ENCODE measurements at regions not wholly inside any gene's neighbourhood (a gene's known extent, or its start where the extent isn't known, plus 50 kb on each side); places are given as distances from the start of the nearest gene placed in this dataset.
A peak's percentile ranks its signal among the peaks of the same experiment; 100 is the strongest.
"Not testable (repeated sequence)": the region's sequence is repeated elsewhere in the genome, so short reads cannot be mapped to it uniquely, and the experiment has no call there.

DNA sequence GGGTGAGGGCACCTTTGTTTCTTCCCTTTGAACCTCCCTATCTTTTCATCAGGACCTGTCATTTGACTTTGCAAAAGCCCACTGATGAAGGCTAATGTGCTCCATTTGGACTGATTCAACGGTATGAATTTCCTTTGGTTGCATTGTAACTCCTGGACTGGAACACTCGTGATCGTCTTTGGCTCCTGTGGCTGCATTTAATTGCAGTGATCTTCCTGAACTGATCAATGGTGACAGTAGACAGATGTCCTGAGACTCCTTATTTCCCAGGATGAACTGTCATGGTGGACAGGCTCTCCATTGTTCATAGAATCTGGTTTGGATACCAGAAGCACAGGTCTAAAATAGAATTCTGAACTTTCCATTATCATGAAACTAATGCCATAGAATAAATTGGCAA, 224.8 kb upstream of the GAP43 start:
- DNase-seq, result no peak

DNA sequence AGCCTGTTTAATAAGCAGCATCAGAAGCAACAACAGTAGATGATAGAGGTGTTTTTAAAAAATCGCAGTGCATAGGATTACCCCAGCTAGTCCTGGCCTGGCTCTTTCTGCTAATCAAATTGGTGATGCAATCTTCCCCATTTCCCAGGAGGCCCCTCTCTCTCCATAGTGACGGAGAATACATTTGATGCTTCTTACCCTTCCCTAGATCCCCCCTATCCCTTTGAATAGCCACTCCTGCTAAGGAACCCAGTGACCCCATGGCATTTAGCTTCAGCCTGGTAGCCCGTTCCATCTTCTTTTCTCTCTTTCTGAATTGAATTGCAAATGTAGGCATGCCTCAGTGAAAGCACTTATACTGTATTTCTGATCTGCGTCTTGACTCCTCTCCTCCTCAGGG, 223.6 kb upstream of the GAP43 start:
- no peak for DNase-seq

DNA sequence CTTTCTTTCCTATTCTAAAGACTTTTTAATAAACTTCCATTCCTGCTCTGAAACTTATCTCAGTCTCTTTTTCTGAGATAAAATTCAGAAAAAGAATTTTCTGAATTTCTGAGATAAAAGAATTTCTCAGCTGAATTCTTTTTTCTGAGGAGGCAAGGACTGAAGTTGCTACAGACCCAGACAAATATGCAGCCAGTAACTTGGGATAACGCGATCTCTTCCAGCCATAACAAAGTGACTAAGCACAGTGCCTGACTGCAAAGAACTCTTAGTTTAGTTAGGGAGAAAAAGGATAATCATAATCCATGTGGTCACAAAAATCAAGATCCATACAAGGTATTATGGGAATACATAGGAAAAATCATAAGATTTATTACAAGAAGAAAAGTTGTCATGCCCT, 222.0 kb upstream of the GAP43 start:
- DNase-seq, result no peak

DNA sequence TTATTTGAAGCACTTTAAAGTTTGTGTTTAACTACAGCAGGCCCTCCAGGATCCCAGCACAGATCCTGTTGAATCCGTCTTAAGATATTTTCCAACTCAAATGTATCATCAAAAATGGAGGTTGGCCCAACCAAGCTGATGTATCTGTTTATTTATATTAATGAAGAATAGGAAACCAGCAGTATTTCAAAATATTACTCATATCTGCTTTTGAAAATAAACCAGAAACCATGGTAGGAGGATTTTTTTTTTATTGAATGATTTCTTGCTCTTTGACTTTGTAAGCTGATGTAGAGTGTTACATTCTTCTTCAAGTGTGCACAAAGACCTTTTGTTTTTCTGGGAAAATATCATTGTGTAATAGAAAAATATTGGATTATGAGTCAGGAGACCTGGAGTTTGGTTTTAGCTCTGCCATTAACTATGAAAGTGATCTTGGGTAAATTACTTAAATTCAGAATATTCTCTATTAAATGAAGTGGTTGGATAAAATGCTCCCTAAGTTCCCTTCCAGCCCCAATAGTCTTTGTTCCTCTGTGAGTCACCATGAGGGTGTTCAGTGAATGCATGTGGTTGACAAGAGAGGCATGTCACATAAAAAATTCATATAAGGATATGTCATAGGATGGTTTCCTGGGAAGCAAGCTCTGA, 221.3 kb upstream of the GAP43 start:
- DNase-seq, result no peak

DNA sequence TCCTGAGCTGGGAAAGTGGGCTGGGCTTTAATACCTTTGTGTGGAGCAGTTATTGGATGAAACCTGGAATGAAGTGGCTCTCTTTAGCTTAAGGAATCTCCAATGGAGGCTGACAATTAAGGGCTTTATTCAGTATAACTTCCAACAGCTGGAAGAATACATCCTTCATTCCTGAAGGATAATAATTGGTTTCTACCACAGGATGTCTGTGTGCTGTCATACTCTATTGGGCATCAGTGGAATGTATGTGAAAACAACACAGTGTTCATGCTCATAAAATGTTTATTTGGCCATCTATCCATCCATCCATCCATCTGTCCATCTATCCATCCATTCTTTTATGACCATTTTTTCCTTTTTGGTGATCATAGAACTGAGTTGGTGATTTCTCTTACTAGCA, 220.7 kb upstream of the GAP43 start:
- no peak for DNase-seq

DNA sequence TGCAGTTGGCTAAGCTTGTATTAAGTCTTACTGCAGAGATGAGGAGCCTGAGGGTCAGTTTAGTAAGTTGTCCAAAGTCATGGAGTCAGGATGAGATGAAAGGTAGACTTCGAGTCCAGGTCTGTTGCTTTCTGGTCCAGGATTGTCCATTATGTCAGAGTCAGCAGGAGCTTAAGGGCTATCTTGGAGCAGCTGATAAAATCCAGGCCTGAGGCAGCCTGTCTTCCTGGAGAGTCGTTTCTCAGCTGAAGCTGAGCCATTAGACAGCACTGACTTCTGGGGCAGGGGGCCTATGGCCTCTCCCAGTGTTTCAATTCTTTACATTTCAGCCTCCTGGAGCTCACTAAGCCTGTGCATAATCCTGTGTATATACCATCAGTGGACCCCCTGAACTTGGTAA, 219.5 kb upstream of the GAP43 start:
- no peak for DNase-seq

DNA sequence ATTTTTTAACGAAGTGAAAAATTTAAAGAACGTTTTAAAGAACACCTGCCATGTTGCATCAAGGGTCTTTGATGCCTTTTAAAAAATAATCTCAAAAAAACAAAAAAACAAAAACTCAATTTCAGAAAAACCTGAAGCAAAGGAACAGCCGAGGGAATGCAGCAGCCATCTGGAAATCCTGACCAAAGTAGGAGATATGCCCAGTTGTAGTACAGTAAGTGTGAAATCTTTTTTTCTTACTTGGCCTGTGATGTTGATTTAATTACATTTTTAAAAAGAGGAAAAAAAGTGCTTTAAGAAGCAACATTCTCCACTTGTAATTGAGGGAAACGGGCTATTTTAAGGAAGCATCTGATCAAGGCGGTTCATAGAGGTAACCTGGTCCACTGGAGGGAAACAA, 213.7 kb upstream of the GAP43 start:
- DNase-seq, result no peak

DNA sequence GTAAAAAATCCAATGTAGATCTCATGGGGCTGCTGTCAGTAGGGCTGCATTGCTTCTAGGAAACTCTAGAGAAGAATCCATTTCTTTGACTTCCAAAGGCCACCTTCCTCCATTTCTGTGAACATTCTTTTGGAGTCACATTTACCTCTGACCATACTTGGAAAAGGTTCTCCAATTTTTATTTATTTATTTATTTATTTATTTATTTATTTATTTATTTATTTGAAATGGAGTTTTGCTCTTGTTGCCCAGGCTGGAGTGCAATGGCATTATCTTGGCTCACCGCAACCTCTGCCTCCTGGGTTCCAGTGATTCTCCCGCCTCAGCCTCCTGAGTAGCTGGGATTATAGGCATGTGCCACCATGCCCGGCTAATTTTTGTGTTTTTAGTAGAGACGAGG, 208.7 kb upstream of the GAP43 start:
- not testable (repeated sequence) for DNase-seq

DNA sequence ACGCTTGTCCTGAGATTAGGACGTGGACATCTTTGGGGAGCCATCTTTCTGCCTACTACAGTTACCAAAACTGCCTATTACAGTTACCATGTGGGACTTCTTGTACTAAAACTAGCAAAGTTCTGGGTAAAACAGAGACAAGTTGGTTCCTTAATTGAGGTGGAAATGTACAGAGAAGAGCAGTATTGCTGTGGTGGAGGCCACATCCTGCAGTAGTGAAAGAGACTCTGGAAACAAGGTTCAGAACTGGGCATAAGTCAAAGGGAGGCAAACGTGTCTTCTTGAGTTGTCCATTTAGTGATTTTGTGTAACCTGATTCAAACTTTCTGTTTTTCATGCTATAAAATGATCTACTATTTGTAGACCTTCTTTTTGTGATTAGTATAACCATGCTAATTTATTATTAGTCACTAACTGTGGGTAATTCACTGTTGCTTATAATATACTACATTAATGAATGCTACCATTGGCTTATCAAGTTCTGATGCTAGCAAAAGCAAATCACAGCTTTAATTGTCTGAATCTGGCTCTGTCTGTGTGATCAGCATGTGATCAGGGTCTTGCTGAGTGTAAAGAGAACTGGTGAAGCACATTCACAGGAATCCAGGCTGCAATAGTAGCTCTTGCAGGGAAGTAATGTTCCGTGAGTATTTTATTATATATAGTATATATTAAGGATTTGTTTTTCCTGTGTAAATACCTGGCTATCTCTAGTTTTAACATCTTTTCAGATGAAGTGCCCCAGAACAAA, 207.9 kb upstream of the GAP43 start:
- no peak for DNase-seq

DNA sequence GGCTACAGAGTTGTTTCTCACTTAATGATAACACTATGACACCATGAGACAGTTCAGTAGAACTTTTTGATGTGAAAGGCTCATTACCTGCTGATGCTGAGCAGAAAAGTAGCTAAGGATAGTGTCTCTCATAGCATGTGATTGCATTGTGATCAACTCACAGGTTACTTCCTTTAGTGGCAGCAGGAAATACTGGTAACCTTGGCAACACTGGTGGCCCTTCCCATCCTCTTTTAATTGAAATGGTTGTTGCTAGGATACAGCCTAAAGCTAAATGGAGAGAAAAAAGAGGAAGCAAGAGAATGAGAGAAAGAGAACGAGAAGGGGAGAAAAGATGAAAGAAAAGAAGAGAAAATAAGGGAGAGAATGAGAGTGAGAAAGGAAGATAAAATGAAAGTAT, 204.7 kb upstream of the GAP43 start:
- DNase-seq, result no peak

DNA sequence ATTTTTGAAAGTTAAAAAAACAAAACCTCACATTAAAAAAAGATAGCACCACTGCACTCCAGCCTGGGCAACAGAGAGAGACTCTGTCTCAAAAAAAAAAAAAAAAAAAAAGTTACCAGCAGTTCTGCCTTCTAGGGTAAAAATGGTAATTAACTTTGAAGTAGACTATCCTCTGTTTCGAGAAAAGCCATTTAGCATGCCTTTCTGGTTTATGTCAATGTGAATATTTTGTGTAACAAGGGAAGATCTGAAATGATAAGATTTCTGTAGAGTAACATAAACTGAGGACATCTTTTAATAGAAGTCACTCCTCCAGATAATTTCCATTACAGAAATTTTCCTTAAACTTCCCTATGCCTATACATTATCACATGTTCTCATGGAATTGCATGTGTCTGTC, 203.2 kb upstream of the GAP43 start:
- DNase-seq, result no peak

DNA sequence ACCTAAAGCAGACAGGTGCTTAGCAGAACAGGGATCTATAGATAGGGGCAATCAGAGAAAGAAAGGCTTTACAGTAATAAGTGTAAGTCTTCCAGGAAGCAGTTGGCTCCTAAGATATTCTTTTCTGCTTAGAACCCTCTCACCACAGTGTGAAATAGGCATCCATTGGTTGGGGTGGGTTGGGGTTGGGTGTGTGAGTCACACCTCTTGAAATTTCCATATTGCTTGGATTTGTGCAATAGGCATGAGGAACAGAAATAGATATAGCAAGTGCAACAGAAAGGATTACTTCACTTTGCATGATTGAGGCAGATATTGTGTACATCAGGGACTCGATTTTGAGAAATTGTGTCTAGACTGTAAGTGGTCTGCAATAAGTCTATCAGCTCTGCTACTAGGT, 200.1 kb upstream of the GAP43 start:
- DNase-seq, result no peak

DNA sequence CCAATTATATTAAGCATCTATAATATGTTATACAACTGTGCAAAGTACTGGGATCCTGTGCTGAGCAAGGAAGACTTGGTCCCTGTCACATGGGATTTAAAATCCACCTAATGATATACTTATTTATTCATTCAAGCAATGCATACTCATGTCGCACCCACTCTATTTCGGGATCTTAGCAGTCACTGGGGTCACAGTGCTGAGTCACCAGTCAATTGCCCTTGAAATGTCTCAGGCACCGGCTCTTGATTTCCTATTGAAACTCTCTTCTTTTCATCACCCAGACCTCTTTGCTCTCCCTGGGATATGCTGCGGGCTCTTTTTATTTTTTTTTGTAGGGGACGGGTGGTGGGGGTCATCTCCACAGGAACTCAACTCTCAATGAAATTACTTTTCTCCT, 194.5 kb upstream of the GAP43 start:
- DNase-seq, result no peak

DNA sequence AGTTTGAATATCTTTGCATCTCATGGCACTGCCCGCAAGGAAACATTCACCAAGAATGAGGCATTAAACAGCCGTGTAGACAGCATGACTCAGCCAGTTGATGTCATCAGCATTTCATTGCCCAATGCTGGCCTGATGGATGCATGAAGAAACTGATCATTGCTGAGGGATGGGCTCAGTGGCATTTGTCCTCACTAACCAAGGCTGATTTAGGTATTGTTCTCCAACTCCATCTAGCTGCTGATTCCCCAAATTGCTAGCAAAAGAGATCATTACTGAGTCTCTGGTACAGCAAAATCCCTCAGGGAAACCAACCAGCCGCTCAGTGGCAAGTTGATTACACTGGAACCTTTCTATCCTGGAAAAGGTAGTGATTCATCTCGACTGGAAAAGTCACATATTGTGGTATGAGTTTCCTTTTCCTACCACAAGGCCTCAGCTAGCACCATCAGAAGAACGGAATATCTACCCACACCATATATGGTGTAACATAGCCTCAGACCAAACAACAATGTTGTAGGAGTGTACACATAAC, 186.5 kb upstream of the GAP43 start:
- DNase-seq, result peak; percentile 75

DNA sequence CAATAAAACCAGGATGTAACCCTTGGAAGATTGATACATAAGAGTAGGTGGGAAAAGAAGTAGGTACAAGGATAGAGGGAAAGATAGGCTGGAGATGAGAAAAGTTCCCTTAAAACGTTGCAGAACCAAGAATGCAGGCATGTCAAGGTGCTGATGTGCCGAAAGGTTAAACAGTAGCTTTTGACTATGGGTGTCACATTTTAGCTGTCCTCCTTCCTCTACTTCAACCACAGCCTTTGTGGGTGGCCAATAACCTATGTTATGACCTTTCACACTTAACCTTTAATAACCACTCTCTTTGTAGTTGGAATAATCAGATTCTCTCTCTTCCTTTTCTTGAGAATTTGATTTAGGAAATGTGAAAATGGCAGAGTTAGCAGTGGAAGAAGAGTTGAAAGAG, 184.5 kb upstream of the GAP43 start:
- no peak for DNase-seq

DNA sequence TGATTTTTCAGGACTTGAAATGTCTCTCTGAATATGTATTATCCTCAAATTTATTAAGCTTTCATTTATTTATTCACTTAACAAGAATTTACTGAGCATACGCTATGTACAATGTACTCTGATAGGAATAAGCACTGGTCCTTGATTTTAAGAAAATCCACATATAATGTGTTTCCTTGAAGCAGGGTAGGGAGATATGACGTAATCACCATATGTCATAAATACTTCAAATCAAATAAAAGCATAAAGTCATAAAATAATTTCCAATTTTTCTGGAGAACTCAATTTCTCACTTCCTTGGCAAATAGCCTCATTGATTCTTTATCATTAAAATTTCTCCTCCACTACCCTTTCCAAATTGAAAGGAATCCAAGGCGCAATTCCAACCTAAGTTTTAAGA, 177.8 kb upstream of the GAP43 start:
- no peak for DNase-seq

DNA sequence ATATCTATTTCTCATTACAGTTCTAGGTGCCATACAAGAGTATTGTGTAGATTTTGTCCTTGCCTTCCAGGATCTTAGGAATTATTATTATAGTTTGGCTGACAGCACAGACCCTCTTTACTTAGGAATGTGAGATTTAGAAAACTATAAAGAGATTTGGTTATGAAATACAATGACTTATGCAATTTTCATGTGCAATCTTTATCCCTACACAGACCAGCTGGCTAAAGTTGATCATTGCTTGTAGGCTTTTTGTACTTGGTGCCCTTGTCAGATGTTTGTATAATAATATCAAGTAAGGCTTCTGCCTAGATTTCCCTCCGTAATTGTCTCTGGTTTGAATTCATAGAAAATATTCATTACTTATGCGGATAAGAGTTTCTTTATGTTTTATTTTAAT, 174.5 kb upstream of the GAP43 start:
- DNase-seq, result no peak

DNA sequence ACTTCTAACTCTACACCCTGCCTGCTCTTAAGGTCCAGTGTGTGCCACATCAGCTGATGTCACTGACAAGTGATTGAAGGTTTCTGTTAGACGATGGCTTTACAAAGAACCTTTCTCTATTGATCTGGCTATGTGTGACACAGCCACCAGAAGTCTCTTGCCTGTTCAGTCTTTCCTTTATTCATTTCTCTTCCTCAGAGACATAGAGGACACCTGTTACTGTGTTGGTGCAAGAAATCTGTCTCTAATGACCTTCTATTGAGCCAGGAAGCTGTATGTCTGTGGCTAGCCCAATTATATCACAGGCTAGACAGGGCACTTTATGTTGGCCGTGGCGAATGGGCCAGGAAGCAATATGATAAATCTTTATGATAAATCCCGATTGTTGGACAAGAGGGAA, 173.3 kb upstream of the GAP43 start:
- no peak for DNase-seq

DNA sequence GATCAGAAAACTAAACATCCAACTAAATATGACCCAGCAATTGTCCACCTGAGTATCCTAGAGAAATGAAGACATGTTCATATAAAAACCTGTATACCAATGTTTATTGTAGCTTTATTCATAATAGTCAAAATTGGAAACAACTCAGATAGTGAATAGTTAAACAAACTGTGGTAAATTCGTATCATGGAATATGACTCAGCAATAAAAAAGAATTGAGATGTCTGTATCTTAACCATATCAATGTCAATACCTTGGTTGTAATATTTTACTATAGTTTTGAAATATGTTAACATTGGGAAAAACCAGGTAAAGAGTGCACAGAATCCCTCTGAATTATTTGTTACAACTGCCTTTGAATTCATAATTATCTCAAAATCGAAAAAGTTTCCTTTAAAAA, 159.3 kb upstream of the GAP43 start:
- no peak for DNase-seq

DNA sequence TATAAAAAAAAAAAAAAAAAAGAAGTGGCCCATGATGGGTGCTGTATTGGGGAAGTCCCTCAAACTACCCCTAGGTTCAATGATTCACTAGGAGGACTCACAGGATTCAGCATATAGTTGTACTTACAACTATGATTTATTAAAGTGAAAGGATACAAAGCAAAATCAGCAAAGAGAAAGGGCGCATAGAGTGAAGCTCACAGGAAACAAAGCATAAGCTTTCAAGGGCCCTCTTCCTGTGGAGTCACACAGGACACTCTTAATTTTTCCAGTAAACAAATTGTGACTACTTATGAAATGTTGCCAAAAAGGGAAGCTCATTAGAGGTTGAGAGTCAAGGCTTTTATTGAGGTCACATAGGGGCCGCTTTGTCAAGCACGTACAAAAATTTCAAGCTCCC, 153.7 kb upstream of the GAP43 start:
- DNase-seq, result no peak

DNA sequence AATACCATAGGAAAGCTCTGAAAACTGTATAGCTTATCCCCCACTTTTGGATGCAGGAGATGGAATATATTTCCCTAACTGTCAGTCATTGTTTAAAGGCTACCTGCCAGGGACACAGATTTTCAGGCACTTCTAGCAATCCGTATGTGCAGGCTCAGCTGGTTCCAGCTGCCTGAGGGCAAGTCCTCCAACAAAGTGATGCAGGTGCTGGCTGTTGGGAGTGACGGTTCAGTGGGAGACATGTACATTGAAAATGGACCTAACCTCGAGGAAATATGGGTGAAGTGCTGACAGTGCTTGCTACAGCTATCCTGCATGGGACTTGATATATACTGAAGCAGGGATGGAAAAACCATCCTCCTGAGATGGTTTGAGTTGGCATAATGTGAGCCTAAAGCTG, 153.1 kb upstream of the GAP43 start:
- DNase-seq, result no peak

DNA sequence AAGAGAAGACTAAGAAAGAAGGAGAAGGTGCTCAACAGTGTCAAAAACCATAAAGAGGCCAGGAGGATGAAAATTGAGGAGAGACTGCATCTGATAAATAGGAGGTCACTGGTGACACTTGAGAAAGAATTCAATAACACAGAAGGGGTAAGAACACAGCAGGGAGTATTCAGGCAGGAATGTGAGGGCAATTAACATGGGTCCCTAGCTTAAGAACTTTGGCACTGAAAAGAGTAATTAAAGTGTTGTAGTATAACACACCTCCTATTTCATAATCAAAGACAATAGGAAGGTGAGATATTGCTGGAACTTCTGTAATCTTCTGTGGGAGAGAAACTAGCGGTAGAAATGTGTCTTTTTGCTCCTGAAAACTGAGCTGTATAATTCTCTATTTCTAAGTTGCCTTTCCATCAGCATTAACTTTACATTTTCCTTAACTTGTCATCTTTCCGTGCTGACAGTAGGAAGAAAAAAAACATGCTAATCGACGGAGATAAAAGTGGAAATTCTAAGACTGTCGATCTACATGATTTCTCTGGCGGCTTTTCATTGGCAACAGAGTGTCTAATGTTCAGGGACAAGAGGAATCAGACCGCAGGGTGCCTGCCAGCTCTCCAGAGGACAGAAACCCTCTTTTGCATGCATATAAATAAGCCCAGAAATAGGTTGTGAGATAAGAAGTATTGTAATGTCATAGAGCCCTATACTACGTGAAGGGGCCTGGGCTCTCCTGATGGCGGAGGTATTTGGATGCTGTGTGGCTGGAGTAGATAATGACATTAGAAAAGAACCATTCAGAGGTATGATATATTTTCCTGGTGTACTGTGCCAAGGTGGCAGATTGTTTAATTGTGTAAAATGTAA, 147.9 kb upstream of the GAP43 start:
- DNase-seq, result no peak

DNA sequence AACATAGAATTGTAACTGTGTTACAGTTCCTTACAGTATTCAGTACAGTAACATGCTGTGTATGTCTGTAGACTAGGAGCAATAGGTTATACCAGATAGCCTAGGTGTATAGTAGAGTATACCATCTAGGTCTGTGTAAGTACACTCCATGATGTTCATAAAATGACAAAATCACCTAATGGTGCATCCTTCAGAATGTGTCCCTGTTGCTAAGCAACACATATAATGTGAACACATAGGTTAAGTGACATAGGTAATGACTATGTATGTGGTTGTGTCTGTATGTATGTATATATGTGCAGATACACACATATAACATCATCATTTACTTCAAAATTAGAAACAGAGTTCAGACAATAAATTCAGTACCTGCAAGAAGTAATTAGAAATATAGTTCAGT, 146.8 kb upstream of the GAP43 start:
- DNase-seq, result no peak

DNA sequence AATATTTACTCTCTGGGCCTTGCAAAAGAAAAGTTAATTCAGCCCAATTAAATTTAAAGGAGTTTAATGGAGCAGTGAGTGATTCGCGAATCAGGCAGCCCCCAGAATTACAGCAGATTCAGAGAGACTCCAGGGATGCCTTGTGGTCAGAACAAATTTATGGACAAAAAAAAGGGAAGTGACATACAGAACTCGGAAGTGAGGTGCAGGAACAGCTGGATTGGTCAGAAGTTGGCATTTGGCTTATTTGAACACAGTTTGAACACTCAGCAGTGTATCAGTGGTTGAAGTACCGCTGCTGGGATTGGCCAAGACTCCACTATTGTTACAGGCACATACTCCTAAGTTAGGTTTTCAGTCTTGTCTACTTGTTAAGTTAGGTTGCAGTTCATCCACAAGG, 145.0 kb upstream of the GAP43 start:
- DNase-seq, result no peak

All from T1000 (cell line).